Heart left ventricle (tissue), 16 donors: ENCODE measurements at regions not wholly inside any gene's neighbourhood (a gene's known extent, or its start where the extent isn't known, plus 50 kb on each side); places are given as distances from the start of the nearest gene placed in this dataset.

Source experiments
- ATAC-seq, 4 donors: fragments of 200-7000 bp; cut with Tn5 transposase; one replicate each; pipeline ENCODE4 v1.9.1; 2020 to 2022; ENCODE audit warnings: moderate library complexity in 4 of 4, mild to moderate bottlenecking in 3 of 4, moderate number of reproducible peaks in 1 of 4
- DNase-seq, 5 donors: peaks; one replicate each; pipeline ENCODE4 v3.0.0-alpha.2; 2020
- H3K27ac ChIP-seq, 12 donors: fragments of 200-600 bp; sonication (generic) in 4 of 12; one replicate each; pipeline versions ENCODE4 v1.5.0 to v1.8.0; 2016 to 2022; ENCODE audit warnings: mild to moderate bottlenecking in 2 of 12
- H3K27me3 ChIP-seq, 9 donors: fragments of 200-600 bp; sonication (generic) in 2 of 9; one replicate each; pipeline versions ENCODE4 v1.5.1 to v1.8.0; 2016 to 2022; ENCODE audit warnings: mild to moderate bottlenecking in 3 of 9
- H3K36me3 ChIP-seq, 9 donors: fragments of 200-600 bp; sonication (generic) in 2 of 9; one replicate each; pipeline versions ENCODE4 v1.5.0 to v1.8.0; 2018 to 2022; ENCODE audit warnings: mild to moderate bottlenecking in 2 of 9
- H3K4me1 ChIP-seq, 12 donors: fragments of 200-600 bp; sonication (generic) in 4 of 12; one replicate each; pipeline versions ENCODE4 v1.5.0 to v1.8.0; 2016 to 2022; ENCODE audit warnings: mild to moderate bottlenecking in 3 of 12
- H3K4me3 ChIP-seq, 12 donors: fragments of 200-600 bp; sonication (generic) in 4 of 12; one replicate each; pipeline versions ENCODE4 v1.5.0 to v1.8.0; 2017 to 2022; ENCODE audit warnings: mild to moderate bottlenecking in 9 of 12, moderate library complexity in 4 of 12
- H3K9me3 ChIP-seq, 12 donors: fragments of 200-600 bp; sonication (generic) in 4 of 12; one replicate each; pipeline versions ENCODE4 v1.5.0 to v1.8.0; 2016 to 2022; ENCODE audit warnings: mild to moderate bottlenecking in 1 of 12
- POLR2A ChIP-seq, 2 donors: fragments of 450-650 bp; IDR thresholded peaks; one replicate each; pipeline ENCODE4 v1.6.1; 2017; ENCODE audit warnings: antibody characterized with exemption in 2 of 2, mild to moderate bottlenecking in 2 of 2, moderate library complexity in 2 of 2
- WGBS, 4 donors: extraction: QIAGEN DNeasy Blood & Tissue Kit in 2 of 4; methylation state at CpG; one replicate each; pipeline versions ENCODE4 v1.1.5 to v1.1.7; 2013 to 2018; 5-methylcytosine and 5-hydroxymethylcytosine counted together
- intact Hi-C, 10 donors: fragments of 100-400 bp; cut with DNase I; formaldehyde crosslinking; loops; one replicate each; pipeline versions ENCODE4 v1.11.1 to v1.14.2; 2022
- TF ChIP-seq, protein P1 (sequence below), 12 donors: fragments of 200-600 bp; sonication (generic) in 4 of 12; IDR thresholded peaks; one replicate each; pipeline versions ENCODE4 v1.5.0 to v1.8.0; 2018 to 2022; ENCODE audit warnings: antibody characterized with exemption in 12 of 12, mild to moderate bottlenecking in 5 of 12
- donor health status: ischemic (EF 13 %, LVEDD 7.1; RV severe dilation, severe dysfunction).
- donor health status: healthy with polysubstance abuse.
- donor health status: DM: no; HTN: yes; CAD: no.
- donor health status: DM: no; HTN: no; CAD: no.
- donor health status: ischemic (EF 25% LVEDD 6.9; RV normal size, moderate dysfunction).
- donor health status: ischemic (EF 25% LVEDD 5.7; RV mildly dilated, moderate dysfunction).
- donor health status: healthy.
- donor health status: DM: yes; HTN: yes; CAD: no.
- donor health status: ischemic (EF 35%, LVEDD 5.7; RV mildly dilated, moderate dysfunction).
- donor health status: nonischemic (EF 11% LVEDD 7.7; RV severe dilation, severe dysfunction).
- donor health status: DM: yes; HTN: yes; CAD: no.
- donor health status: PGD.
- donor health status: ischemic (EF 29% LVEDD 5.4; RV normal size, mild dysfunction).
- donor health status: nonischemic (EF 23%, LVEDD 6.1; RV moderate dilation, normal function).

- Histone ChIP-seq H3K4me1 (peaks cover 0 to 11% (median 0%) of the 10 kb centered on the region in 12 donors), H3K36me3 (no peaks in the 10 kb centered on the region), H3K27ac (no peak overlapping the region), H3K27me3 (peaks cover 0 to 3% (median 0%) of the 10 kb centered on the region in 9 donors), H3K4me3 (no peak overlapping the region), H3K9me3 (no peaks in the 10 kb centered on the region)
- intact Hi-C loops: no loop called here
- WGBS, 4 donors: 86 to 94% (median 90%) methylated on average over 6 of the region's 6 CpGs
- no peak for ATAC-seq
- TF ChIP-seq, protein P1, sequence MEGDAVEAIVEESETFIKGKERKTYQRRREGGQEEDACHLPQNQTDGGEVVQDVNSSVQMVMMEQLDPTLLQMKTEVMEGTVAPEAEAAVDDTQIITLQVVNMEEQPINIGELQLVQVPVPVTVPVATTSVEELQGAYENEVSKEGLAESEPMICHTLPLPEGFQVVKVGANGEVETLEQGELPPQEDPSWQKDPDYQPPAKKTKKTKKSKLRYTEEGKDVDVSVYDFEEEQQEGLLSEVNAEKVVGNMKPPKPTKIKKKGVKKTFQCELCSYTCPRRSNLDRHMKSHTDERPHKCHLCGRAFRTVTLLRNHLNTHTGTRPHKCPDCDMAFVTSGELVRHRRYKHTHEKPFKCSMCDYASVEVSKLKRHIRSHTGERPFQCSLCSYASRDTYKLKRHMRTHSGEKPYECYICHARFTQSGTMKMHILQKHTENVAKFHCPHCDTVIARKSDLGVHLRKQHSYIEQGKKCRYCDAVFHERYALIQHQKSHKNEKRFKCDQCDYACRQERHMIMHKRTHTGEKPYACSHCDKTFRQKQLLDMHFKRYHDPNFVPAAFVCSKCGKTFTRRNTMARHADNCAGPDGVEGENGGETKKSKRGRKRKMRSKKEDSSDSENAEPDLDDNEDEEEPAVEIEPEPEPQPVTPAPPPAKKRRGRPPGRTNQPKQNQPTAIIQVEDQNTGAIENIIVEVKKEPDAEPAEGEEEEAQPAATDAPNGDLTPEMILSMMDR (IDR thresholded peaks at IDR 0.05): no peak
- no peak for TF ChIP-seq POLR2A (IDR thresholded peaks at IDR 0.05)
- no peak for DNase-seq
These were observed 64.7 kb upstream of the FGGY start for GRCh38 chr1:59232216-59232615.

DNA sequence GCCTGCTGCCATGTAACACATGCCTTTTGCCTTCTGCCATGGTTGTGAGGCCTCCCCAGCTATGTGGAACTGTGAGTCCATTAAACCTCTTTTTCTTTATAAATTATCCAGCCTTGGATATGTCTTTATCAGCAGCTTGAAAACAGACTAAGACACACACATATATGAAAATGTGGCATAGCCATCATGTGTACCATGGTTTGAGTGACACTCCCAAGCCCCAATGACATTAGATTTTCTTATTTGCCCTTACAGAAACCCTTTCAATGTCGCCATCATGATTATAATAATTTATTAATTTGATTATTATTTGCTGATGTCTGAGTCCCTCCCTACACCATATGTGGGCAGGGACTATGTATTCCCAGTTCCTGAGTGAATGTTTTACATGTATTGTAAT lies 63.5 kb upstream of the FGGY start:
- H3K9me3 ChIP-seq: no peaks in the 10 kb centered on the region
- DNase-seq (no peak), ATAC-seq (no peak)
- TF ChIP-seq, protein P1 (IDR thresholded peaks at IDR 0.05): no peak
- TF ChIP-seq POLR2A (IDR thresholded peaks at IDR 0.05): no peak
- no peaks in the 10 kb centered on the region for H3K36me3 ChIP-seq
- H3K4me3 ChIP-seq: no peak overlapping the region
- no peak overlapping the region for H3K27ac ChIP-seq
- H3K27me3 ChIP-seq: peaks cover 0 to 3% (median 0%) of the 10 kb centered on the region in 9 donors
- intact Hi-C loops: no loop called here
- H3K4me1 ChIP-seq: peaks cover 0 to 8% (median 0%) of the 10 kb centered on the region in 12 donors
- WGBS, 4 donors: 92 to 97% (median 93%) methylated on average over 1 of the region's 1 CpG

GRCh38 chr1:59236721-59237545 lies 60.0 kb upstream of the FGGY start:
- Histone ChIP-seq H3K27ac (no peak overlapping the region), H3K27me3 (peaks cover 0 to 3% (median 0%) of the 10 kb centered on the region in 9 donors), H3K4me1 (no peaks in the 10 kb centered on the region), H3K4me3 (no peak overlapping the region), H3K36me3 (no peaks in the 10 kb centered on the region), H3K9me3 (no peaks in the 10 kb centered on the region)
- intact Hi-C loops: no loop called here
- DNase-seq (no peak), ATAC-seq (no peak)
- WGBS, 4 donors: 70 to 84% (median 80%) methylated on average over 3 of the region's 3 CpGs
- TF ChIP-seq POLR2A (IDR thresholded peaks at IDR 0.05): no peak
- TF ChIP-seq, protein P1 (IDR thresholded peaks at IDR 0.05): no peak

- Histone ChIP-seq H3K27ac (no peak overlapping the region), H3K9me3 (no peaks in the 10 kb centered on the region), H3K36me3 (no peaks in the 10 kb centered on the region), H3K27me3 (peaks cover 0 to 3% (median 0%) of the 10 kb centered on the region in 9 donors), H3K4me3 (no peak overlapping the region), H3K4me1 (no peaks in the 10 kb centered on the region)
- WGBS, 4 donors: 61 to 73% (median 70%) methylated on average over 2 of the region's 2 CpGs
- TF ChIP-seq, protein P1 (IDR thresholded peaks at IDR 0.05): no peak
- TF ChIP-seq POLR2A (IDR thresholded peaks at IDR 0.05): no peak
- intact Hi-C loops: no loop called here
- DNase-seq (no peak), ATAC-seq (no peak)
These were observed 59.0 kb upstream of the FGGY start for GRCh38 chr1:59237900-59238299.
